ENCODE measurements at regions not wholly inside any gene's neighbourhood (a gene's known extent, or its start where the extent isn't known, plus 50 kb on each side); places are given as distances from the start of the nearest gene placed in this dataset.

- no peak overlapping the region for H3K27ac ChIP-seq (ENCODE audit: low read depth, low read length, poor library complexity, severe bottlenecking)
- no peaks in the 10 kb centered on the region for H3K4me1 ChIP-seq (ENCODE audit: insufficient read depth, low read length, poor library complexity, severe bottlenecking)
- TF ChIP-seq CTCF (conservative IDR thresholded peaks at IDR 0.05; ENCODE audit: low read length) (no peak), EZH2phosphoT487 (IDR thresholded peaks at IDR 0.05; ENCODE audit: borderline replicate concordance, low read depth, low read length) (no peak)
- H3K4me2 ChIP-seq (ENCODE audit: low read length) = no peak overlapping the region
- H3K9me3 ChIP-seq (ENCODE audit: low read length) = no peaks in the 10 kb centered on the region
- ChIA-PET POLR2A (no interaction called here), CTCF (ENCODE audit: unreplicated experiment) (no interaction called here)
- H4K20me1 ChIP-seq (ENCODE audit: insufficient read depth, low read length) = no peaks in the 10 kb centered on the region
- no TSS peak for BruUV-seq (replicated peaks)
- no peaks in the 10 kb centered on the region for H3K36me3 ChIP-seq (ENCODE audit: insufficient read depth, low read length)
- H3K79me2 ChIP-seq (ENCODE audit: insufficient read depth, low read depth, low read length) = no peaks in the 10 kb centered on the region
- intact Hi-C loops (cut with micrococcal nuclease; ENCODE audit: unreplicated experiment) = no loop called here
- DNase-seq (ENCODE audit: low spot score) = no peak
- H2AFZ ChIP-seq (ENCODE audit: low read length) = no peak overlapping the region
- H3K4me3 ChIP-seq (ENCODE audit: low read depth, low read length, poor library complexity, severe bottlenecking) = no peak overlapping the region
- H3K9me2 ChIP-seq (ENCODE audit: insufficient read depth, low read length) = no peaks in the 10 kb centered on the region
Observed at GRCh38 chr1:81345110-81345509, 455.6 kb upstream of the ADGRL2 start.

GRCh38 chr1:81340239-81340638, 460.5 kb upstream of the ADGRL2 start:
- no peak overlapping the region for H3K4me3 ChIP-seq (ENCODE audit: low read depth, low read length, poor library complexity, severe bottlenecking)
- DNase-seq (ENCODE audit: low spot score) = no peak
- no peak overlapping the region for H3K4me2 ChIP-seq (ENCODE audit: low read length)
- H3K27ac ChIP-seq (ENCODE audit: low read depth, low read length, poor library complexity, severe bottlenecking) = no peak overlapping the region
- H3K79me2 ChIP-seq (ENCODE audit: insufficient read depth, low read depth, low read length) = no peaks in the 10 kb centered on the region
- no peaks in the 10 kb centered on the region for H4K20me1 ChIP-seq (ENCODE audit: insufficient read depth, low read length)
- H2AFZ ChIP-seq (ENCODE audit: low read length) = no peak overlapping the region
- H3K9me3 ChIP-seq (ENCODE audit: low read length) = no peaks in the 10 kb centered on the region
- intact Hi-C loops (cut with micrococcal nuclease; ENCODE audit: unreplicated experiment) = no loop called here
- H3K9me2 ChIP-seq (ENCODE audit: insufficient read depth, low read length) = no peaks in the 10 kb centered on the region
- no peaks in the 10 kb centered on the region for H3K4me1 ChIP-seq (ENCODE audit: insufficient read depth, low read length, poor library complexity, severe bottlenecking)
- no peaks in the 10 kb centered on the region for H3K36me3 ChIP-seq (ENCODE audit: insufficient read depth, low read length)
- ChIA-PET CTCF (ENCODE audit: unreplicated experiment) (no interaction called here), POLR2A (no interaction called here)
- TF ChIP-seq EZH2phosphoT487 (IDR thresholded peaks at IDR 0.05; ENCODE audit: borderline replicate concordance, low read depth, low read length) = no peak
- no peak for TF ChIP-seq CTCF (conservative IDR thresholded peaks at IDR 0.05; ENCODE audit: low read length)
- no TSS peak for BruUV-seq (replicated peaks)

DNA sequence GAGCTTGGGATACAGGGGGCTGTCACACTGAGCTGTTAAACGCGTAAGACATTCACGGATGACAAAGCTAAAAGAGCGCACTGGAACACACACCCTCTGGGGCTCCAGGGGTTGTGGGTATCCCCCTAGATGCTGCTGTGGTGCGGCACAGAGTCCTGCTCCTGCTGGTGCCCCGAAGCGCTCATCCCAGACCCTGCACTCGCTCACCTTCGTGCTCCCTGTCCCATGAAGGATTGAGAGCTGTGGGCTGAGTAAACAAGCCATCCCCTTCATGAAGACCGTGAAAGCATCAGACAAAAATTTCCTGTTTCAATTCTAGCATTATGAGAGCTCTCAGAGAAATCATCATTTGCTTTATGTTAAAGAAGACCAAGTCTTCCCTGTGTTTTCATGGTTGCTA, 463.5 kb upstream of the ADGRL2 start:
- ChIA-PET POLR2A (no interaction called here), CTCF (ENCODE audit: unreplicated experiment) (no interaction called here)
- no peaks in the 10 kb centered on the region for H3K36me3 ChIP-seq (ENCODE audit: insufficient read depth, low read length)
- H4K20me1 ChIP-seq (ENCODE audit: insufficient read depth, low read length) = no peaks in the 10 kb centered on the region
- DNase-seq (ENCODE audit: low spot score) = no peak
- no peaks in the 10 kb centered on the region for H3K9me2 ChIP-seq (ENCODE audit: insufficient read depth, low read length)
- H3K79me2 ChIP-seq (ENCODE audit: insufficient read depth, low read depth, low read length) = no peaks in the 10 kb centered on the region
- H3K9me3 ChIP-seq (ENCODE audit: low read length) = no peaks in the 10 kb centered on the region
- no TSS peak for BruUV-seq (replicated peaks)
- intact Hi-C loops (cut with micrococcal nuclease; ENCODE audit: unreplicated experiment) = no loop called here
- H3K4me3 ChIP-seq (ENCODE audit: low read depth, low read length, poor library complexity, severe bottlenecking) = no peak overlapping the region
- no peak overlapping the region for H3K4me2 ChIP-seq (ENCODE audit: low read length)
- no peaks in the 10 kb centered on the region for H3K4me1 ChIP-seq (ENCODE audit: insufficient read depth, low read length, poor library complexity, severe bottlenecking)
- no peak overlapping the region for H2AFZ ChIP-seq (ENCODE audit: low read length)
- TF ChIP-seq EZH2phosphoT487 (IDR thresholded peaks at IDR 0.05; ENCODE audit: borderline replicate concordance, low read depth, low read length) = no peak
- TF ChIP-seq CTCF (conservative IDR thresholded peaks at IDR 0.05; ENCODE audit: low read length) = no peak
- H3K27ac ChIP-seq (ENCODE audit: low read depth, low read length, poor library complexity, severe bottlenecking) = no peak overlapping the region
